Tibial artery (tissue), 4 donors: ENCODE measurements at regions not wholly inside any gene's neighbourhood (a gene's known extent, or its start where the extent isn't known, plus 50 kb on each side); places are given as distances from the start of the nearest gene placed in this dataset.

Source experiments
- DNase-seq, 2 donors: peaks; one replicate each; pipeline ENCODE4 v3.0.0-alpha.2; 2019
- H3K27ac ChIP-seq, 2 donors: fragments of 200-600 bp; sonication (generic) in 1 of 2; 1 replicate in 1 of 2; 2 replicates in 1 of 2; pipeline ENCODE4 v1.5.1; 2018 to 2019; ENCODE audit warnings: mild to moderate bottlenecking in 1 of 2
- H3K27me3 ChIP-seq, 2 donors: fragments of 200-600 bp; sonication (generic) in 1 of 2; one replicate each; pipeline versions ENCODE4 v1.5.1 to v1.6.0; 2016 to 2019
- H3K36me3 ChIP-seq, 3 donors: fragments of 200-600 bp; sonication (generic) in 2 of 3; one replicate each; pipeline ENCODE4 v1.5.1; 2016 to 2019; ENCODE audit warnings: mild to moderate bottlenecking in 2 of 3
- H3K4me1 ChIP-seq, 4 donors: fragments of 200-600 bp; sonication (generic) in 2 of 4; 1 replicate in 3 of 4; 2 replicates in 1 of 4; pipeline ENCODE4 v1.5.1; 2016 to 2019
- H3K4me3 ChIP-seq, 2 donors: fragments of 200-600 bp; sonication (generic) in 1 of 2; 1 replicate in 1 of 2; 2 replicates in 1 of 2; pipeline ENCODE4 v1.5.1; 2018 to 2019; ENCODE audit warnings: mild to moderate bottlenecking in 2 of 2
- H3K9me3 ChIP-seq, 3 donors: fragments of 200-600 bp; sonication (generic) in 1 of 3; one replicate each; pipeline ENCODE4 v1.5.1; 2016 to 2019
- intact Hi-C: fragments of 100-400 bp; cut with DNase I; formaldehyde crosslinking; loops from one replicate; pipeline ENCODE4 v1.15.0; 2023; ENCODE audit warnings: low total_unique reads
- TF ChIP-seq, protein P1 (sequence below), 2 experiments: fragments of 200-600 bp in 1 of 2; fragments of 450-650 bp in 1 of 2; IDR thresholded peaks; one replicate each; pipeline ENCODE4 v1.5.1; 2017 to 2019; ENCODE audit warnings: antibody characterized with exemption in 2 of 2, mild to moderate bottlenecking in 1 of 2, moderate library complexity in 1 of 2

DNA sequence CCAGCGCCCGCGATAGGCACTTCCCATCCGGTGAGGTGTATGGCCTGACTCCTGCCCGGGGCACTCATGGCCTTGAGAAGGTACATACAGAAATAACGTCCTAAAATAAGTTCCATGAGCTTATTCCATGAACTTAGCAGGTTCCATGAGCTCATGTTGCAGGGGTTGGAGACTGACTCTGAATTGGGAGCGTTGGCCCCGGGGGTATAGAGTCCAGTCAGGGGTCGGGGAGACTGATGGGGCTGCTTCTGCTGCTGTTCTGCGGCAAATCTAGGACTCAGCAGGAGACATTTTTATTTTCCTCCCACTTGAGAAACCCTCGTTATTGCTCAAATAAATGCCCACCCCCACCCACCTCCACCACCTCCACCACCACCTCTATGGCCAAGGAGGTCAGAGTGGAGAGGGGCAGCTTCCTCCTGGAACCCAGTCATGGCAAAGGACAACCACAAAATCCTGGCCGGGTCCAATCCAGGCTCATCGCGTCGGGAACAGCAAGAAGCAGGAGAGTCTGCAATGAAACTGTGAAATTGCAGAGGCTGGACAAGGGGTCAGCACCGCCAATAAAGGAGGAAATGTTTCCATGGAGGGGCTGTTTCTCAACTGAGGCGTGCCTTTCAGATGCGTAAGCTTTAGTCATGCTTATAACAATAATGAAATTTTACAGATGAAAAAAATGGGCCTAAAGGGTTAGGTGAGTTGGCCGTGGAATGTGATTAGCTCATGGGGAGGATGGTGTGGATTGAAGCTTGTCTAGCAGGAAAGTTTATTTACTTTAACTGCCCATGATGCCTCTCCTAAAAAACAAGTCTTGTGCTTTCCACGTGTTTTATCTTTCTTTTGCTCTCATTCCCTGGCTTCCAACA is 136.6 kb upstream of the ALKAL2 start:
- Histone ChIP-seq H3K27ac (no peak overlapping the region), H3K4me3 (no peak overlapping the region), H3K27me3 (no peaks in the 10 kb centered on the region), H3K4me1 (no peaks in the 10 kb centered on the region), H3K9me3 (no peaks in the 10 kb centered on the region), H3K36me3 (no peaks in the 10 kb centered on the region)
- intact Hi-C loops: no loop called here
- no peak for DNase-seq
- TF ChIP-seq, protein P1, sequence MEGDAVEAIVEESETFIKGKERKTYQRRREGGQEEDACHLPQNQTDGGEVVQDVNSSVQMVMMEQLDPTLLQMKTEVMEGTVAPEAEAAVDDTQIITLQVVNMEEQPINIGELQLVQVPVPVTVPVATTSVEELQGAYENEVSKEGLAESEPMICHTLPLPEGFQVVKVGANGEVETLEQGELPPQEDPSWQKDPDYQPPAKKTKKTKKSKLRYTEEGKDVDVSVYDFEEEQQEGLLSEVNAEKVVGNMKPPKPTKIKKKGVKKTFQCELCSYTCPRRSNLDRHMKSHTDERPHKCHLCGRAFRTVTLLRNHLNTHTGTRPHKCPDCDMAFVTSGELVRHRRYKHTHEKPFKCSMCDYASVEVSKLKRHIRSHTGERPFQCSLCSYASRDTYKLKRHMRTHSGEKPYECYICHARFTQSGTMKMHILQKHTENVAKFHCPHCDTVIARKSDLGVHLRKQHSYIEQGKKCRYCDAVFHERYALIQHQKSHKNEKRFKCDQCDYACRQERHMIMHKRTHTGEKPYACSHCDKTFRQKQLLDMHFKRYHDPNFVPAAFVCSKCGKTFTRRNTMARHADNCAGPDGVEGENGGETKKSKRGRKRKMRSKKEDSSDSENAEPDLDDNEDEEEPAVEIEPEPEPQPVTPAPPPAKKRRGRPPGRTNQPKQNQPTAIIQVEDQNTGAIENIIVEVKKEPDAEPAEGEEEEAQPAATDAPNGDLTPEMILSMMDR (IDR thresholded peaks at IDR 0.05): no peak

DNA sequence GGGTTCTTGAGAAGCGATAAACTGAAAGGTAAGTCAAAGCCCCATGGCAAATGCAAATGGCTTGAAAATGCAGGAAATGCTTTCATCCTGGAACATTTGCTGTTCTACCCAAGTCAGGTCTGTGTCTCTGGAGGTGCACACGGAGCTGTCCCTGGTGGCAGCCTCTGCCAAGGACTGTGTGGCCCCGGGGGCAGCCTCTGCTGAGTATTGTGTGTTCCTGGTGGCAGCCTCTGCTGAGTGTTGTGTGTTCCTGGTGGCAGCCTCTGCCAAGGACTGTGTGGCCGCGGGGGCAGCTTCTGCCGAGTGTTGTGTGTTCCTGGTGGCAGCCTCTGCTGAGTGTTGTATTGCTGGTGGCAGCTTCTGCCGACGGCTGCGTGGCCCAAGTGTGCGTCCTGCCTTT is 135.6 kb upstream of the ALKAL2 start:
- intact Hi-C loops: no loop called here
- TF ChIP-seq, protein P1 (IDR thresholded peaks at IDR 0.05): no peak
- H3K4me1 ChIP-seq: no peaks in the 10 kb centered on the region
- no peaks in the 10 kb centered on the region for H3K27me3 ChIP-seq
- H3K4me3 ChIP-seq: no peak overlapping the region
- no peaks in the 10 kb centered on the region for H3K36me3 ChIP-seq
- H3K27ac ChIP-seq: no peak overlapping the region
- DNase-seq: no peak
- H3K9me3 ChIP-seq: no peaks in the 10 kb centered on the region

DNA sequence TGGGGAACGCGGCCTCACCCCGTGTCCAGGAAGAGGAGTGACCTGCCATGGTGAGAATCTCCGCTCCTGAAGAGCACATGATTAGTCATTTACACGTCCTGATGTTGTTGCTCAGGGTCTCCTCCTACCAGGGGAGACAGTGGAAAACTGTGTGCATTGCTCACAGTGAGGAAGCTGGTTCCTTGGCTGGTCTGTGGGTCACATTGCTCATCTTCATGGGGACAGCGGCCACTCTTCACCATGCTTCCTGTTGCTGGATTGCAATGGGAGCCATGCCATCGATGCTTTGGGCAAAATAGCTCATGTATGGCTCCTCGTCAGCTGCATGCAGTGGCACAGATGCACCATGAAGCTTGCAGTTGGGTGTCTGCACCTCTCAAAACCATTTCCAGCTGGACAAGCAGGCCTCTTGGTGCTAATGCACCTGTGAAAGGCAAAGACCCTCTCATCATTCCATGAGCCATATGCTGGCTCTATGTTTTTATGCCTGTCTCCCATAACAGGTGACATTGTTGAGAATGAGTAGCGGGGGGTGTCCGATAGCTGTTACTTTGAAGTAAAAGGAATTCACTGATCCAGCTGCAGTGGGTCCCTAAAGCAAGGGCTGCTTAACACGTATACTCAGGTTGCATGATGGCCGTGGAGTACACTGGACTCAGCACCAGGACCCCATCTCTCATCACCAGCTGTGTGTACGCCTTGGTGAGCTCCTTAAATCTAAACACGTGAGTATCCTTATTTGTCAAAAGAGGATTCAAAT is 135.0 kb upstream of the ALKAL2 start:
- no peak overlapping the region for H3K4me3 ChIP-seq
- no peak overlapping the region for H3K27ac ChIP-seq
- H3K9me3 ChIP-seq: no peaks in the 10 kb centered on the region
- DNase-seq: no peak
- H3K36me3 ChIP-seq: no peaks in the 10 kb centered on the region
- H3K27me3 ChIP-seq: no peaks in the 10 kb centered on the region
- TF ChIP-seq, protein P1 (IDR thresholded peaks at IDR 0.05): no peak
- intact Hi-C loops: no loop called here
- no peaks in the 10 kb centered on the region for H3K4me1 ChIP-seq

DNA sequence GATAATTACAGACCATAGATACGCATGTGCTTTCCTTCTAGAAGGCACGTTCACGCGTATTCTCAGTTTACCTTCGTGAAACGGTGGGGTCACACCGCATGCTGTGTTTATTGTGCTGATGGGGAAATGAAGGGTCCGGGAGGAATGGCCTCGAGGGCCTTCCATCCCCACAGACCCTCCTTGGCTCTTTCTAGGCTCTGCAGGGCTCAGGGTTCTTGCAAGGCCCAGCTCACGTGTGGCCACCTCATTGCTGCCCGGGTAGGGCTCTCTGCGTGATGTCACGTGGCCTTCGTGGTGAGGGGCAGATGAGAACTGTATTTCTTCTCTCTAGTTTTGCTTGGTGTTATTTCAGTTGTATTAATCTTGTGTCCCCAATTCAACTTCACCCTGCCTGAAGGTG is 133.5 kb upstream of the ALKAL2 start:
- DNase-seq: no peak
- Histone ChIP-seq H3K27ac (no peak overlapping the region), H3K27me3 (no peaks in the 10 kb centered on the region), H3K9me3 (no peaks in the 10 kb centered on the region), H3K4me3 (no peak overlapping the region), H3K36me3 (no peaks in the 10 kb centered on the region), H3K4me1 (no peaks in the 10 kb centered on the region)
- intact Hi-C loops: no loop called here
- TF ChIP-seq, protein P1 (IDR thresholded peaks at IDR 0.05): no peak

DNA sequence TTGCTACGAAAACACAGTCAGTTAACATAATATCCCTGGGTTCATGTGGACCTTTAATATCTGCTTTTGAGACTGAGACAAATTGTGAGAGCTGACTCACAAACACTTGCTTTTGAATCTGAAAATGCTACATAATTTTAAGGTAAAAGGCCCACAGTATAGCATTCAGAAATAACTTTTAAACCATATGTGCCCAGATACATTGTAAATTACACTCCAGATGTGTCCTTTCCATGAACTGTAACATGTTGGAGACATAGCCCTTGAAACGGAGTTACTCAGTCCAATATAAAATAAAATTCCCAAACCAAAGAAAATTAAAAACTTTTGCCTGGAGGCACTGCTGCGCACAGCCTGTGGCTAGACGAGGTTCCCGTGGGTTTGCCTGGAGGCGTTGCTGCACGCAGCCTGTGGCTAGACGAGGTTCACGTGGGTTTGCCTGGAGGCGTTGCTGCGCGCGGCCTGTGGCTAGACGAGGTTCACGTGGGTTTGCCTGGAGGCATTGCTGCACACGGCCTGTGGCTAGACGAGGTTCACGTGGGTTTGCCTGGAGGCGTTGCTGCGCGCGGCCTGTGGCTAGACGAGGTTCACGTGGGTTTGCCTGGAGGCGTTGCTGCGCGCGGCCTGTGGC is 131.9 kb upstream of the ALKAL2 start:
- Histone ChIP-seq H3K9me3 (no peaks in the 10 kb centered on the region), H3K36me3 (no peaks in the 10 kb centered on the region), H3K27me3 (no peaks in the 10 kb centered on the region), H3K4me3 (no peak overlapping the region), H3K4me1 (no peaks in the 10 kb centered on the region), H3K27ac (no peak overlapping the region)
- intact Hi-C loops: no loop called here
- TF ChIP-seq, protein P1 (IDR thresholded peaks at IDR 0.05): no peak
- no peak for DNase-seq
